GM21381 (cell line): ENCODE measurements at regions not wholly inside any gene's neighbourhood (a gene's known extent, or its start where the extent isn't known, plus 50 kb on each side); places are given as distances from the start of the nearest gene placed in this dataset.

Experiments
- ATAC-seq: cut with Tn5 transposase; IDR thresholded peaks from one replicate; pipeline ENCODE4 v1.9.1; 2021; ENCODE audit warnings: mild to moderate bottlenecking, moderate library complexity; ENCODE audit not compliant: unreplicated experiment

DNA sequence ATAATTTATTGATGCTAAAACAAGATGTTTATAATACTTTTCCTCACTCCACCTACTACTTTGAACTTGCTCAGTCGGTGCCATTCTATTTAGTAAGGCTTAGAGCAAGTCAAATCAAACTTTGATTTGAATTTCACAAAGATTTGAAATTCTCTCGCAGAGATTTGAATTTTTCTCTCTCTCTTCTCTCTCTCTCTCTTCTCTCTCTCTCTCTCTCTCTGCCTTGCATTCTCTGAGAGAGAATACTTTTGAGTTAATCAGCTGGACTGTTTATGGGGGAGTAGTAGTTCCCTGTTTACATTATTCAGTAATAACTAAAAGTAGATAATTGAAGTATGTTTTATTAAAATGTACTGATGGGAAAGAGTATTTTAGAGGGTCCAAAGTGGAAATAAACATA lies 488.5 kb upstream of the ANKRD30A start:
- ATAC-seq: no peak

GRCh38 chr10:36636285-36636839 lies 489.0 kb upstream of the ANKRD30A start:
- no peak for ATAC-seq

- no peak for ATAC-seq
These were observed 490.5 kb upstream of the ANKRD30A start for GRCh38 chr10:36634916-36635315.

GRCh38 chr10:36630267-36630666 lies 495.1 kb upstream of the ANKRD30A start:
- ATAC-seq: no peak

GRCh38 chr10:36629476-36629875 lies 495.9 kb upstream of the ANKRD30A start:
- no peak for ATAC-seq

DNA sequence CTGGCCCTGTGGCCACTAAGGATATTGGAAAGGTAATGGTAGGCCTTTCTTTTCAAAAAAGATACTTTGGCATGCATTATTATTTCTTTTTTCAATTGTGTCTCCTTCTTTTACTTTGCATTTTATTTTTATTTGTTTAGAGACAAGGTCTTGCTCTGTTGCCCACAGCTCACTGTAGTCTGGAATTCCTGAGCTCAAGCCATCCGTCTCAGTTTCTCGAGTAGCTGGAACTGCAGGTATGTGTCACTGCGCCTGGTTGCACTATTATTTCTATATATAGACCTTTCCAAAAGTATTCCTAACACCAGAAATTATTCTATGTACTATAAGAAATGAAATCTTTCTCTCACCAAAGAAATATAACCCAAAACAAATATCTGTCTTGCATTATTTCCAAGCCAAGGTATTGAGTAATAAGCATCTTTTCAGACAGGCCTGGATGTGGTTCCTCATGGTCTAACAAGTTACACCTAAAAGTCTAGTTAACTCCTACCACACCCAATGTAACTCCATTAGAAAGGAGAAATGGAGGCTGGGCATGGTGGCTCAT lies 500.8 kb upstream of the ANKRD30A start:
- ATAC-seq: no peak

GRCh38 chr10:36621346-36621745 lies 504.1 kb upstream of the ANKRD30A start:
- ATAC-seq: no peak

DNA sequence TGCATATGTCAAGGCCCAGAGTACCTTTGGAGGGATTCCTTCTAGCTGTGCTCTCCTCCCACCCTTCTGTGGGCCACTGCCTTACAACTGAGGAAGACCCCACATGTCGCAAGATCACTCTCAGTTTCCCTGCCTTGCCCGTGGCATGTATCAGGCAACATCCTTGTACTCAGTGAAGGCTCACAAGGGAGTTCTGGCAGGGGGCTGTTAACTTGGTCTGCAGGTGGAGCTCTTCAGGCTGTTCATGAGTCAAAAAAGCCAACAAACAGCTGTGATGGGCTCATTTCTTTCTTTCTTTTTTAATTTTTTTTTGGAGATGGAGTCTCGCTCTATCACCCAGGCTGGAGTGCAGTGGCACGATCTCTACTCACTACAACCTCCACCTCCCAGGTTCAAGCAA lies 513.0 kb upstream of the ANKRD30A start:
- ATAC-seq: no peak

GRCh38 chr10:36608866-36609265 lies 516.5 kb upstream of the ANKRD30A start:
- no peak for ATAC-seq

GRCh38 chr10:36608251-36608650 lies 517.1 kb upstream of the ANKRD30A start:
- ATAC-seq: no peak

GRCh38 chr10:36606234-36606839 lies 519.1 kb upstream of the ANKRD30A start:
- ATAC-seq: no peak

GRCh38 chr10:36604316-36604715 lies 521.1 kb upstream of the ANKRD30A start:
- no peak for ATAC-seq

DNA sequence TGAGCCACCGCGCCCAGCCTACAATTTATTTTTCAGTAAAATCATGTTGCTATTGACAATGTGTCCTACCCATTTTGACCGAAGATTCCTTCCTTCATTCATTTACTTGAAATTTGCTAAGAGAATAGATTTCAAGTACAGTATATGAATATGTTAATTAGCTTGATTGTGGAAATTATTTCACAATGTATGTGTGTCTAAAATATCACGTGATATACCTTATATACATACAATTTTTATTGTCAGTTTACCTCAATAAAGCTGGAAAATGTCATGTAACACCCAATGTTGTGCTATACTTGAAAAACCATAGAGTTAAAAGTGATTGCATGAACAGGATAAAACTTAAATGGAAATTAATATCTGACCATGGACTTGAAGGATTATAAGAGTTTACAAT lies 521.7 kb upstream of the ANKRD30A start:
- ATAC-seq: no peak

DNA sequence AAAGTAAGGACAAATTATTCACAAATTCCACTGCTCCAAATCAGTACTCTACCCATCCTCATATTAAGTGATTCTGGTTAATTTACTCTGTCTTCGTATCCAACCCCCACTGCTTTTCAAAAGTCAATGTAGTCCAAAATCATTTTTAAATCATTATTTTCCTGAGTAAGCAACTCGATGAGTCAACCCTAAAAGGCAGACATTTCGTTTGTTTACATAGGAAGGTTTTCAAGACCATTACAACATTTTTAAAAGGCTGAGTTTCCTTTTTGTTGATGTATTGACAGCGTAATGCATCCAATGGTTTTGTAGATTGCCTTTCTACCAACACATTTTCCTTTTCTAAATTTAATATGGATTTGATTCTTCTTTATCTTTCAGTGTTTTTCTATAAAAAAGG lies 523.0 kb upstream of the ANKRD30A start:
- ATAC-seq: no peak

DNA sequence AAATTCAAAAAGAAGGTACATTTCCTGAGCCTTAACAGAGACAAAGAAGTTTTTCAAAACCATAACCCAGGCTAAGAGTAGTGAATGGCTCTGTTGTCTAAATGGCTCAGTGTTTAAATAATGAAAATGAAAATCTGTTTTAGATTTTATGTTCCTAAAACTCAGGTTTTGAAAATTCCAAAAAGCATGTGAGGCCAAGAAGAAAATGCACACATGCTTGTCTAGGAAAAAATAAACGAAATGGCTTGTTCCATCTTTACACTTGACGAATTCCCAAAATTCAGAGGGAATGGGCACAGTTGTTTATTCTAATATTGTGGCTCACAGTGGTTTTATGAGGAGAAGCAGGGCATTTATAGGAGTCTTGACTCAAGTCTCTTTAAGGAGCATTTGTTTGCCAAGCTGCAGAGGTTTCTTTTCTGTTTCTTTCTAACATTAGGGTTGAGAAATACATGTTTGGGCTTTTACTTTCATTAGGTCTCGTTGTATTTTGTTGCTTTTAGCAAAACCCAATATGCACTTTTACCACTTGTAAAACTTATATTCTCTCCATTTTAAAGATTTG lies 527.6 kb upstream of the ANKRD30A start:
- ATAC-seq: no peak

DNA sequence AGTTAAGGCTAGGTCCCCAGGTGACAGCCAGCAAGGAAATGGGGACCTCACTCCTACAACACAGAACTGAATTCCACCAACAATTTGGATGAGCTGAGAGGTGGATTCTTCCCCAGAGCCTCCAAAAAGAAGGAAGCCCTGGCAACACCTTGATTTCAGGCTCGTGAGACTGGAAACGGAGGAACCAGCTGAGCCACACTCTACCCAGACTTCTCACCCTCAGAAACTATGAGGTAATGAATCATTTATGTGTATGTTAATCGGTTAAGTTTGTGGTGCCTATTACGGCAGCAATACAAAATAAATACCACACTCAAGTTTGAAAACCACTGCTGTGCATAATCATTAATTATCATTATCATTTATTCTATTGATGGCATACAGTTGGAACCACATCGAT lies 532.4 kb upstream of the ANKRD30A start:
- ATAC-seq: no peak

GRCh38 chr10:36591436-36591835 lies 534.0 kb upstream of the ANKRD30A start:
- no peak for ATAC-seq

GRCh38 chr10:36583690-36584089 lies 541.7 kb upstream of the ANKRD30A start:
- ATAC-seq: no peak

GRCh38 chr10:36581237-36581636 lies 544.2 kb upstream of the ANKRD30A start:
- ATAC-seq: no peak

DNA sequence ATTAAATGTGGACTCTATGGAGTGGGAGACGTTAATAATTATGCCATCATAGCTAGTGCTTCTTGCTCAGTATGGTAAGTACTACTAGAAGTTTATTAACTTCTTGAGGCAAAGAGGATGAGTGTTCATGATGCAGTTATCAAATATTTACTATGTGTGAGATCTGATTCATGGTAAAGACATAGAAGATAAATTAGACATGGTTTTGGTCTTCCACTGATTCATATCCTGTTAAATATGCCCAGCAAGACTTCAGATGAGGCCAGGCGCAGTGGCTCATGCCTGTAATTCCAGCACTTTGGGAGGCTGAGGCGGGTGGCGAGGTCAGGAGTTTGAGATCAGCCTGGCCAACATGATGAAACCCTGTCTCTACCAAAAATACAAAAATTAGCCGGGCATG lies 547.1 kb upstream of the ANKRD30A start:
- ATAC-seq: no peak

GRCh38 chr10:36577126-36577525 lies 548.3 kb upstream of the ANKRD30A start:
- no peak for ATAC-seq

DNA sequence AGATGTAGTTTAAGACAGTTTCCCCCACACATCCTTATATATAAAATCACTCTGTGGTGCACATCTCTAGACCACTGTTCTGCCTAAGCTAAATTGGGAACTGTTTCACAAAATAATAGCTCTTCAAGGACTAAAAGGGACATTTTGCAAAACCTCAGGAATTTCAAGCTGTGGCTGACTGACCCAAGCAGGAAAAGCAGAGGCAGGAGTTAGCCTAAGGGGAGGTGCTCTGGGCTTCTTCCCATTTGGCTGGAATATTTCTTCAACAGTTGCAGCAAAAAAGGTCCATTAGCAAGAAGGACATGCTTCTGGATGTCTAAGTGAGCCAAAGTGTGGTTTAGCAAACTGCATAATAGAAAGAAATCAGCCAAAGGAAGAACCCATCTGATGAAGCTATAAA lies 551.2 kb upstream of the ANKRD30A start:
- ATAC-seq: no peak

- ATAC-seq: no peak
These were observed 552.2 kb upstream of the ANKRD30A start for GRCh38 chr10:36573246-36573645.
